Hepatocyte (in vitro differentiated cells): ENCODE measurements at regions not wholly inside any gene's neighbourhood (a gene's known extent, or its start where the extent isn't known, plus 50 kb on each side); places are given as distances from the start of the nearest gene placed in this dataset.

Source experiments
- DNase-seq: peaks from one replicate; pipeline ENCODE4 v3.0.0-alpha.2; 2016; ENCODE audit warnings: low spot score
- H2AFZ ChIP-seq: fragments of 200-600 bp; sonication (generic); 2 replicates; pipeline ENCODE4 v1.6.0; 2016; ENCODE audit warnings: antibody characterized with exemption, mild to moderate bottlenecking
- H3K27ac ChIP-seq: fragments of 200-600 bp; sonication (generic); 2 replicates; pipeline ENCODE4 v1.5.1; 2016; ENCODE audit warnings: mild to moderate bottlenecking
- H3K27me3 ChIP-seq: fragments of 200-600 bp; sonication (generic); 2 replicates; pipeline ENCODE4 v1.6.1; 2016
- H3K36me3 ChIP-seq: fragments of 200-600 bp; sonication (generic); replicated peaks from 2 replicates; pipeline ENCODE4 v1.5.1; 2016; ENCODE audit warnings: low read depth; ENCODE audit not compliant: insufficient read depth
- H3K4me1 ChIP-seq: fragments of 200-600 bp; sonication (generic); 2 replicates; pipeline ENCODE4 v1.5.1; 2016; ENCODE audit warnings: mild to moderate bottlenecking, moderate library complexity; ENCODE audit not compliant: insufficient read depth
- H3K4me2 ChIP-seq: fragments of 200-600 bp; sonication (generic); 2 replicates; pipeline ENCODE4 v1.6.0; 2016
- H3K4me3 ChIP-seq: fragments of 200-600 bp; sonication (generic); 2 replicates; pipeline ENCODE4 v1.5.1; 2016; ENCODE audit warnings: mild to moderate bottlenecking
- H3K79me2 ChIP-seq: fragments of 200-600 bp; sonication (generic); 2 replicates; pipeline ENCODE4 v1.6.0; 2017; ENCODE audit warnings: mild to moderate bottlenecking
- H3K9me2 ChIP-seq: fragments of 200-600 bp; sonication (generic); replicated peaks from 2 replicates; pipeline ENCODE4 v1.6.0; 2017; ENCODE audit warnings: mild to moderate bottlenecking; ENCODE audit not compliant: insufficient read depth
- H3K9me3 ChIP-seq: fragments of 200-600 bp; sonication (generic); 2 replicates; pipeline ENCODE4 v1.5.1; 2016; ENCODE audit warnings: low read depth, mild to moderate bottlenecking
- H4K20me1 ChIP-seq: fragments of 200-600 bp; sonication (generic); 2 replicates; pipeline ENCODE4 v1.6.0; 2016; ENCODE audit warnings: mild to moderate bottlenecking; ENCODE audit not compliant: insufficient read depth, poor library complexity, severe bottlenecking
- CTCF ChIP-seq: fragments of 200-600 bp; sonication (generic); IDR thresholded peaks from 2 replicates; pipeline ENCODE4 v1.5.1; 2016; ENCODE audit warnings: antibody characterized with exemption, mild to moderate bottlenecking; ENCODE audit not compliant: poor library complexity
- EZH2 ChIP-seq: fragments of 200-600 bp; sonication (generic); IDR thresholded peaks from 2 replicates; pipeline ENCODE4 v1.6.1; 2016; ENCODE audit warnings: antibody characterized with exemption, mild to moderate bottlenecking, borderline replicate concordance
- EZH2phosphoT487 ChIP-seq: fragments of 200-600 bp; sonication (generic); IDR thresholded peaks from one replicate; pipeline ENCODE4 v1.6.1; 2018; ENCODE audit warnings: antibody characterized with exemption, mild to moderate bottlenecking, low read depth, moderate library complexity; ENCODE audit not compliant: unreplicated experiment, severe bottlenecking
- WGBS: methylation state at CpG from one replicate; pipeline ENCODE4 v1.1.6; 2016; ENCODE audit warnings: low lambda C conversion rate; ENCODE audit errors: missing lambda C conversion rate; 5-methylcytosine and 5-hydroxymethylcytosine counted together

DNA sequence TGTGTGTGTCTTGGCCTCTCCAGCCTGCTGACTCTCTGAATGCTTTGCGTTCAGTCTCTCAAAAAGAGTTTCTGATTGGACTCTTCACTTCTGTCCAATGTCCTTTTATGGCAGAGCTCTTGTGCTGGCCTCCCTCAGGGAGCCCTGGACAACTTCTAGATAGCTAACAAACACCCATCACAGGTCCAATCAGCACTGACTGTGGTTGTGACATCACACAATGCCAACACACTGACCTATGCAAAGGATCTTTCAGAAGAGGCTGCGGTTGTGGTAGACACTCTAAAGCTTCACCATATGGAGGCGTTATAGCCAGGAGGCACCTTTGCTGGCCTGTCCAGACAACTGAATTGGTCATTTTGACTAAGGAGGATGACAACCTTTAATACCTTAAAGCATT lies 53.8 kb upstream of the LSM6 start:
- 83% methylated on average over 3 of the region's 3 CpGs for WGBS
- no peak for TF ChIP-seq CTCF
- no peak for TF ChIP-seq EZH2
- TF ChIP-seq EZH2phosphoT487 = no peak

DNA sequence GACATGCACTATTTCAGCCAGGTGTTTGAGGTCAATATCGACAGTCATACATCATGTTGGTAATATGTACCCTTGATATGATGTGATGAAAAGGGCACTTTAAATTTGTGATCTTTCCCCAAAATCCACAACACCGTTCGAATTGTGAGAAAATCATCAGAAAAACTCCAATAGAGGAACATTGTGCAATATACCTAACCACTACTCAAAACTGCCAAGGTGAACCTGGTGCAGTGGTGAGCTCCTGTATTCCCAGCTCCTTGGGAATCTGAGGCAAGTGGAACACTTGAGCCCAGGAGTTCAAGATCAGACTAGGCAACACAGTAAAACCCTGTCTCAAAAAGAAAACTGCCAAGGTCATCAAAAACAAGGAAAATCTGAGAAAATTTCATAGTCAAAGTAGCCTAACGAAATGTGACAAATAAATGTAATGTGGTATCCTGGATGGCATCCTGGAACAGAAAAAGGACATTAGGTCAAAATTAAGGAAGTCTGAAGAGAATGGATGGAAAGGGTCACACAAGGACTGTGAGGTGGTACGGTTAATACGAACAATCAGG lies 55.6 kb upstream of the LSM6 start:
- Histone ChIP-seq H3K4me1 (no peaks in the 10 kb centered on the region), H2AFZ (no peak overlapping the region), H3K9me2 (no peaks in the 10 kb centered on the region), H3K9me3 (no peaks in the 10 kb centered on the region), H3K4me3 (no peak overlapping the region), H3K27me3 (no peaks in the 10 kb centered on the region), H4K20me1 (no peaks in the 10 kb centered on the region), H3K79me2 (no peaks in the 10 kb centered on the region), H3K27ac (no peak overlapping the region), H3K4me2 (no peak overlapping the region), H3K36me3 (no peaks in the 10 kb centered on the region)
- 94% methylated on average over 6 of the region's 6 CpGs for WGBS
- TF ChIP-seq CTCF = no peak
- TF ChIP-seq EZH2phosphoT487 = no peak
- no peak for TF ChIP-seq EZH2
- DNase-seq = no peak

More for the DNA sequence above, 53.8 kb upstream of the LSM6 start:
- Histone ChIP-seq H3K36me3 (no peaks in the 10 kb centered on the region), H3K4me3 (no peak overlapping the region), H3K9me2 (no peaks in the 10 kb centered on the region), H3K27ac (no peak overlapping the region), H3K4me1 (no peaks in the 10 kb centered on the region), H3K4me2 (no peak overlapping the region), H3K9me3 (no peaks in the 10 kb centered on the region), H3K79me2 (no peaks in the 10 kb centered on the region), H2AFZ (no peak overlapping the region), H4K20me1 (no peaks in the 10 kb centered on the region), H3K27me3 (no peaks in the 10 kb centered on the region)
- no peak for DNase-seq

GRCh38 chr4:146114066-146114465 lies 61.5 kb upstream of the LSM6 start:
- no peak overlapping the region for H3K4me3 ChIP-seq
- H4K20me1 ChIP-seq = no peaks in the 10 kb centered on the region
- no peak overlapping the region for H3K27ac ChIP-seq
- H3K9me3 ChIP-seq = no peaks in the 10 kb centered on the region
- H3K4me1 ChIP-seq = peaks cover 7% of the 10 kb centered on the region
- H3K27me3 ChIP-seq = no peaks in the 10 kb centered on the region
- no peak for DNase-seq
- H2AFZ ChIP-seq = no peak overlapping the region
- H3K79me2 ChIP-seq = no peaks in the 10 kb centered on the region
- TF ChIP-seq EZH2phosphoT487 (no peak), EZH2 (no peak), CTCF (no peak)
- WGBS = 85% methylated on average over 8 of the region's 8 CpGs
- H3K36me3 ChIP-seq = no peaks in the 10 kb centered on the region
- no peak overlapping the region for H3K4me2 ChIP-seq
- H3K9me2 ChIP-seq = no peaks in the 10 kb centered on the region

DNA sequence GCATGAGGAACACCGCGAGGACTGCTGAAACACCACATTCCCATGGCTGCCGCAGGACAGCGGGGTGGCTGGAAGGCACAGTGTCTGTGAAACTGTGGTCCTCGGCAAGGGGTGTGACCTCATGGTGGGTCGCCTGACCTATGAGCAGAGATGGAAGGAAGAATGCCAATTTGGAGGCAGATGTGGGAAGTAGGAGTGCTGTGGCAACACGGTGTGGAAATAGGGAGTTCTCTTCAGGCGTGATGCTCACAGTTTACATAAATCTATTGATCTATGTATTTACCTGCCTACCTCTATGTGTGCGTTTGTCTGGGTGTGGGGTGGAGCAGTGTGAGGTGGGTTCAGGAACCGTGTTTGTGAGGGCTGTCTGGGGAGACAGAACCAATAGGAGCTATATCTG lies 62.3 kb upstream of the LSM6 start:
- H3K36me3 ChIP-seq = no peaks in the 10 kb centered on the region
- H4K20me1 ChIP-seq = no peaks in the 10 kb centered on the region
- DNase-seq = no peak
- no peaks in the 10 kb centered on the region for H3K27me3 ChIP-seq
- no peak overlapping the region for H3K4me2 ChIP-seq
- H3K4me1 ChIP-seq = peaks cover 7% of the 10 kb centered on the region
- 88% methylated on average over 10 of the region's 10 CpGs for WGBS
- H2AFZ ChIP-seq = no peak overlapping the region
- no peaks in the 10 kb centered on the region for H3K9me3 ChIP-seq
- no peaks in the 10 kb centered on the region for H3K79me2 ChIP-seq
- H3K4me3 ChIP-seq = no peak overlapping the region
- no peak overlapping the region for H3K27ac ChIP-seq
- TF ChIP-seq CTCF (no peak), EZH2 (no peak), EZH2phosphoT487 (no peak)
- H3K9me2 ChIP-seq = no peaks in the 10 kb centered on the region
